GM18868 (cell line): ENCODE measurements at regions not wholly inside any gene's neighbourhood (a gene's known extent, or its start where the extent isn't known, plus 50 kb on each side); places are given as distances from the start of the nearest gene placed in this dataset.

ENCODE experiments used
- ATAC-seq: cut with Tn5 transposase; IDR thresholded peaks from one replicate; pipeline ENCODE4 v1.9.1; 2021; ENCODE audit warnings: mild to moderate bottlenecking, moderate library complexity; ENCODE audit not compliant: unreplicated experiment

GRCh38 chr2:107018366-107018765 lies 132.4 kb upstream of the ST6GAL2 start:
- ATAC-seq, result no peak

DNA sequence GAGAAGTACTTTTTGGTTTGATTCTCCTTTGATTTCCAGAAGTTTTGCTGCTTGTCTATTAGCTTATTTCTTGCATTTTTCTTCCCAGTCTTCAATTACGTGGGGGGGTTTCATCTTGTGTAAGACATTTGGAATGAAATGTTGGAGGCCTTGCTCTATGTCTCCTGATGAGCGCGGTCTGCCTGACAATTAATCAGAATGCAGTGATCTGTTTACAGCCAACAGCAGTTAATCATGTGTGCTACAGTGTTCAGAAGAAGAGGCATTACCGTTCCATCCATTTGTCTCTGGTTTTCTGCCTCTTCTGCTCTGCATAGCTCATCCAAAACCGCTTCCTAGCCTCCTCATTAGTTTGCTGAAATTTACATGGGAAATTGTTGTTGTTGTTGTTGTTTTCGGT lies 134.4 kb upstream of the ST6GAL2 start:
- ATAC-seq, result no peak

GRCh38 chr2:107024269-107024668 lies 138.3 kb upstream of the ST6GAL2 start:
- ATAC-seq, result no peak

- ATAC-seq, result no peak
These were observed 139.4 kb upstream of the ST6GAL2 start for GRCh38 chr2:107025291-107025857.

DNA sequence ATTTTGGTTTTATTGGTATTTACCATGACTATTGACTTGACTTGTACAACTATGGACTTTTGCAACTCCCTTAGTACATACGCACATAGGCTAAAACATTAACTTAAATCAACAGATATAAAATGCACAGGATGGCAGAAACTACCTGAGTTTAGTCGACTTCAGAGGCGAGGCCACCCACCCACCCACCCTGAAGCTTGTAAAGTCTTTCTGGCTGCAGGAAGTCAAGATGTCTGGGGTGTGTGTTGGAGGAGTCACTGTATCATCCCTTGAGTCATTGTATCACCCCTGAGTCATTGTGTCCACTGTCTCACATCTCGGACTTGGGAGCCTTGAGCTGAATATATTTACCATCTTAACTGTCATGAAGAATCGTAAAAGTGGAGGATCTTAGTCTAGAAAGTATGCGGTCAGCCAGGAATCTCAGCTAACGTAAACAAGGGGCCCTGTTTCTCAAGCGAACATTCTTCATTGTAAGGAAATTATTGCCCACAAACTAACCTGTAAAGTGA lies 140.0 kb upstream of the ST6GAL2 start:
- ATAC-seq, result no peak

DNA sequence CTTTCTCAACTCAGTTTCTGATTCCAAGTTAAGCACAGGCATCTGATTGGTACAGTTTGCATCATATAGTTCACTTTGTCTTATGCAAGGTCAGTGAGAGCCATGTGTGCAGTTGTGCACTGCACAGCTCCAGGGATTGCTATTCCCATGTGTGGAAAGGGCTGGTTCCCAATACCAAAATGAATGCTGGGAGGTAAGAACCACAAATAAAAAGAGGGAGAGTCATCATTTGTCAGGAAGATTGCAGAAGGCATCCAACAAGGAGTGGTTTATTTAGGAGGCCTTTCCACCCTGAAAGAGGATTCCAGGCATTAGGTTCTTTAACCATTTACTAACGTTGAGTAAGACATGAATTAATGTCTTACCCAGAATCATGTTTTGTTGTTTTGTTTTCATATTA lies 141.2 kb upstream of the ST6GAL2 start:
- no peak for ATAC-seq

DNA sequence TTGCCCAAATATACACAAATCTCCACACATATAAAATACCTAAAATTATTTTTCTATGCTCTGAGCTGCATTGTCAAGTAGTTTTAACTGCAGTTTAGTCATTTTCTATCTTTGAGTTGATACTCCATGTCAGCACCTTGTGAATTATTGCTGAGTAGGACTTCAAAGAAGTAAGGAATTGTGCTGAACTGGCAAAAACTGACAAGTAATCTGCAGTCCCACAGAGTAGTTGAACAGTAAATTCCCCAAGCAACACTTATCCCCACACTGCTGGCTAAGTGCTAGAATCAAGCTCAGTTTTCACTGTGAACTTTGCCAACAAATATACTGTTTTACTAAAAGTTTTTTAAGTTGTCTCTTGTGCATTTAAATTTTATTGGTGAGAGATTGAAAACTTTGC lies 141.8 kb upstream of the ST6GAL2 start:
- no peak for ATAC-seq

- ATAC-seq, result no peak
These were observed 142.7 kb upstream of the ST6GAL2 start for GRCh38 chr2:107028661-107029060.

- no peak for ATAC-seq
These were observed 150.3 kb upstream of the ST6GAL2 start for GRCh38 chr2:107036293-107036692.

DNA sequence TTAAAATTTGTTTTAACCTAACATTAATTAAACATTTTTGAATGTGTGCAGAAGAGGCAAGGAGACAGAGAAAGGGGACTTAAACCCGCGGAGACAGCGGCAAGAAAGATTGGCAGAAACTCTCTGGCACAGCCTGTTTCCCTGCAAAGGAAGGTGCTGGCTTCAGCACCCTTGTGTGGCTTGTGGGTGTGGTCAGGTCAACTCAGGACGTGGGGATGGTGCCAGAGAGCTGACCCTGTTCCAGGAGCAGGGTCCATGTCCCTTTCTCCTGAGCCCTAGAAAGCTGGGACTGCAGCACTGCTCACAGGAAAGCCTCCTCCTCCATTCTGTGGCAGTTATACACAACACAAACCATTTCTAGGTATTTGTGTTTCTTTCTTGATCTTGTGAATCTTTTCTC lies 176.2 kb upstream of the ST6GAL2 start:
- ATAC-seq, result no peak

DNA sequence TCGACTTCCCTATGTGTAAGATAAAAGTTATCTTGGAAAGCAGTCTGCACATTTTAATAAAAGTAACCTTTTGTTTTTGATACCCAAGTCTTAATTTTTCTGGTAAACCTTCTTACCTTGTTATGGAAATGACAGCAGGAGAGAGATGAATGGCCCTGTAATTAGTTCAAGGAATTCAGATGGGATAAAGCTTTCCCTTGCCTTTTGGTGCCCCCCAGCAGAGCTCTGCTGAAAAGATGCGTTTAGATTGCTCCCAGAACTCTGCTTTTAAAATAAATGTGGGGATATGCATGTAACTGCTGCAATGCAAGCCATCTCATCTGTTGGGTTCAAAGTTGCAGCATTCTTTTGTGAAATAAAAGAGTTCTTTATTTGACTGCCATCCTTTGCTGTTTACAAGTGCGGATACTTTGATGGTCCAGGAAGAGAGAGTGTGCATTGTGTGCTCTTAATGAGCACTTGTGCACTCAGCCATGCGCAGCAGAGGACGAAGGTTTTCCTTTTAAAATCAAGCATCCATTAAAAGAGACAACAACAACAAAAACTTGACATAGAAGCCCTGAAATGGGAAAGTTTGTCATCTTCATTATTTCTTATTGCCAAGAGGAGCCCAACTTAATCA lies 176.7 kb upstream of the ST6GAL2 start:
- no peak for ATAC-seq

DNA sequence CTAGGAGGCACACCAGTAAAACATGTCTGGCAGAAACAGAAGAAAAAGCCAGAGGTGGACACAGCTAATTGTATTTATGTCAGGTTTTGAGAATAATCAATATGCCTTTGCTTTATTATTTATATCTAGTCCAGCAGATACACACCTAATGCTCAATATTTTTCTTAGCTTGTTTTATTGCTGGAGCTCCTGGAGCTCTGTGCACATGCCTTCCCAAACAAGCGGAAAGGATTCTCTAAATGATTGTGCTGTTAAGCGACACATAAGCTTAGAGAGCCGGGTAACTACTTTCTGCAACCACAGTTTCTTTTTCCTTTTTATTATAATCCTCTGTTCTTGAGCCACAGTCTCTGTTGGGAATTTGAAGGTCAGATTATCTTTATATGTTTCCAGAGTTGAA lies 177.3 kb upstream of the ST6GAL2 start:
- ATAC-seq, result no peak

DNA sequence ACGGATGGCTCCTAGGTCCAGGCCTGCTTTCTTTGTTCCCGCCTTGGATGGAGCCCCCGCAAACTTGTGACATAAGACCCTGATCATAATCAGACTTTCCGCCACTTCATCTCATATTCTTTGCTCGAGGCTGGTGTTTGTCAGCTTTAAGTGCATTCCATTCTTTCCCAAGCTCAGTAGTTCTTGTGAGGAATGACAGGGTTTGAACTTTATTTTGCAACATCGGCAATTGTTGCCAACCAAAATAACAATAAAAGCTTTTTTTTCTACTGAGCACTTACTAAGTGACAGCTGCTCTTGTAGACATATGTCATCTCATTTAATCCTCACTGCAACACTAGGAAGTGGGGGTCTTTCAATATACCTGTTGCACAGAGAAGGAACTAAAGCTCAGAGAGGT lies 178.8 kb upstream of the ST6GAL2 start:
- no peak for ATAC-seq

GRCh38 chr2:107068069-107068916 lies 182.3 kb upstream of the ST6GAL2 start:
- ATAC-seq, result no peak

GRCh38 chr2:107069890-107070289 lies 183.9 kb upstream of the ST6GAL2 start:
- ATAC-seq, result no peak

- no peak for ATAC-seq
These were observed 186.4 kb upstream of the ST6GAL2 start for GRCh38 chr2:107072150-107072940.

- no peak for ATAC-seq
These were observed 192.6 kb upstream of the ST6GAL2 start for GRCh38 chr2:107078584-107078983.

DNA sequence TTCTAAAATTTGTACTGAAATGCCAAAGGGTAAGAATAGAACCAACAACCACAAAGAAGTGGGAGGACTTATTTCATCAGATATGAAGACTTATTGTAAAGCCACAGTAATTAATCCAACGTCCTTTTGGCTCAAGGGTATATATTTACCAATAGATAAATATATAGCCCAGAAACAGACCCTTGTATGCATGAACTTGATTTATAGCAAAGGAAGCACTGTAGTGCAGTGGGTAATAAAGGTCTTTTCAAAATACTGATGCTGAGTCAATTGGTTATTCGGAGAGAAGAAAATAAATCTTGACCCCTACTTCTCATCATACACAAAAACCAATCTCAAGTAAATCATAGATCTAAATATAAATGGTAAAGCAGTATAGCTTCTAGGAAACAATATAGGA lies 200.5 kb upstream of the ST6GAL2 start:
- ATAC-seq, result no peak

GRCh38 chr2:107088156-107088555 lies 202.2 kb upstream of the ST6GAL2 start:
- ATAC-seq, result no peak

DNA sequence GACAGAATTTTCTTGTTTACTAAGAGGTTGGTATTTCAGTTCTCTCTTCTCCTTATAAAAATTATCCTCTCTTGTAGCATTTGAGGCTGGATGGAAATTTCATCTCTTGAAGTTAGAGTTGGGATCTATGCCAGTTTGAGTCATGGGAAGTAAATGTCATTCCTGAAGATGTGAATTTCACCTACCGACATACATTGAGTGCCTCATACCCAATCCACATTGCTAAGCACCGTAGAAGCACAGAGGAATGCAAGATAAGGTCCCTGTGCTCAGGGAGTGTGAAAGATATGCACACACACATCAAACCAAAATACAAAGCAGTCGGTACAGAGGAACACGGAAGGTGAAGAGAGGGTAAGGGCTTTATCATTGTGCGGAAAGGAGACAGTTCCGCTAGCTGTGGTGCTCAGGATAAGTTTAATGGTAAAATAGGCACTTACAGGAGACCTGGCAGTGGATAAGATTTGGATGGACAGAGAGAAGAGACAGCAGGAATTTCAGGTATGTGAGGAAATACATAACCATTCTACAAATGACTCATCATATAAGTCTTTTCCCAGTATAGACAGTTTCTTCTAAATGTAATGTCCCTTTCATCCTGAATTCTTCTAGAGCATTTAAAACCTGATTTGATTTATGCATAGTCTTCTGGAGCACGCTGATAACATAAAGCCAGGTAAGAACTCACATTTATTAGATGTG lies 205.3 kb upstream of the ST6GAL2 start:
- no peak for ATAC-seq
